ENCODE measurements at regions not wholly inside any gene's neighbourhood (a gene's known extent, or its start where the extent isn't known, plus 50 kb on each side); places are given as distances from the start of the nearest gene placed in this dataset.

GRCh38 chr7:121604627-121605316 lies 208.7 kb upstream of the FAM3C start:
- Mint-ChIP-seq H3K9me3 (no peaks in the 10 kb centered on the region), H3K27me3 (peaks cover 2% of the 10 kb centered on the region), H3K4me1 (ENCODE audit: low read depth) (no peaks in the 10 kb centered on the region), H3K36me3 (no peaks in the 10 kb centered on the region), H3K27ac (no peak overlapping the region), H3K4me3 (no peak overlapping the region)
- ChIA-PET CTCF (interaction anchor here (0.5 to 1.6 kb wide), 2 partner anchors 390 to 393 kb away, joined by 3 read pairs; no protein-coding TSS in a partner anchor), POLR2A (interaction anchor here (0.6 kb wide), 1 partner anchor 1948 kb away, joined by 3 read pairs; no protein-coding TSS in a partner anchor)
- intact Hi-C loops (cut with micrococcal nuclease), result no loop called here
- DNase-seq, result no peak

DNA sequence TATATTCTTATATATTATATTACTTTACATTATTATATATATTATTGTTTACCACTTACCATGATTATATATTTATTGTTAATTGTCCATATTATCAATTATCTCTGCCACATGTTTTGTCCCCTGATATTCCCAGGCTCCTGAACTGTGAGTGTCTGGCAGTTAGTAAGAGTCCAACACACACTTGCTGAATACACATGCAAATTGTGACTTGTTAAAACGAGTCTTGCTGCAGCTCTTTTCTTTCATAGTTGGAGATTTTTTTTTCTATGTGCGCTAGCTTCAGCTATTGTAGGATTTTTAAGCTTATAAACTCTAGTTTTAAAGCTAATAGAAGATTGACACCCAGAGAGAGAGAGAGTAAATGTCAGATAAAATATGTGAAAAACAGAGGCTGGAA lies 207.8 kb upstream of the FAM3C start:
- no peaks in the 10 kb centered on the region for H3K36me3 Mint-ChIP-seq
- CTCF ChIA-PET, result interaction anchor here (1.6 kb wide), 1 partner anchor 391 kb away, joined by 3 read pairs; no protein-coding TSS in a partner anchor
- no peaks in the 10 kb centered on the region for H3K9me3 Mint-ChIP-seq
- no peak overlapping the region for H3K4me3 Mint-ChIP-seq
- POLR2A ChIA-PET, result no interaction called here
- no peaks in the 10 kb centered on the region for H3K4me1 Mint-ChIP-seq (ENCODE audit: low read depth)
- intact Hi-C loops (cut with micrococcal nuclease), result no loop called here
- DNase-seq, result no peak
- H3K27me3 Mint-ChIP-seq, result peaks cover 2% of the 10 kb centered on the region
- H3K27ac Mint-ChIP-seq, result no peak overlapping the region

- Mint-ChIP-seq H3K4me3 (no peak overlapping the region), H3K9me3 (no peaks in the 10 kb centered on the region), H3K4me1 (ENCODE audit: low read depth) (no peaks in the 10 kb centered on the region), H3K27ac (no peak overlapping the region), H3K36me3 (no peaks in the 10 kb centered on the region), H3K27me3 (peaks cover 2% of the 10 kb centered on the region)
- intact Hi-C loops (cut with micrococcal nuclease), result no loop called here
- ChIA-PET POLR2A (no interaction called here), CTCF (no interaction called here)
- no peak for DNase-seq
Measured at GRCh38 chr7:121599887-121600286, 203.8 kb upstream of the FAM3C start.

GRCh38 chr7:121595758-121596696 lies 199.9 kb upstream of the FAM3C start:
- H3K36me3 Mint-ChIP-seq, result no peaks in the 10 kb centered on the region
- no peaks in the 10 kb centered on the region for H3K9me3 Mint-ChIP-seq
- intact Hi-C loops (cut with micrococcal nuclease), result no loop called here
- H3K4me1 Mint-ChIP-seq (ENCODE audit: low read depth), result no peaks in the 10 kb centered on the region
- H3K4me3 Mint-ChIP-seq, result no peak overlapping the region
- ChIA-PET POLR2A (no interaction called here), CTCF (no interaction called here)
- H3K27me3 Mint-ChIP-seq, result peaks cover 1% of the 10 kb centered on the region
- H3K27ac Mint-ChIP-seq, result no peak overlapping the region
- DNase-seq, result no peak

DNA sequence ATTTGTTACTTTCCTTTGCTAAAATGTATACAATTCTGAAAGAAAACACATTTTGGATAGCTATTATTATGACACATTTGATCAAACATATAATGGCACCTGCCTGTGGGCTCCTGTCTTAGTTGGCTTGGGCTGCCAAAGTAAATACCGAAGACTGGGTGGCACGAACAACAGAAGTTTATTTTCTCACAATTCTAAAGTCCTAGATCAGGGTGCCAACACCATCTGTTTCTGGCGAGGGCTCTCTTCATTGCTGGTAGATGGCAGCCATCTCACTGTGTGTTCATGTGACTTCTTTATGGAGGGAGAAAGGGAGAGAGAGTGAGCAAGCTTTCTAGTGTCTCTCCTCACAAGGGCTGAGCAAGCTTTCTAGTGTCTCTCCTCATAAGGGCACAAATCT lies 195.8 kb upstream of the FAM3C start:
- H3K36me3 Mint-ChIP-seq, result no peaks in the 10 kb centered on the region
- ChIA-PET CTCF (interaction anchor here (1.2 kb wide), 1 partner anchor 12 kb away, joined by 4 read pairs; no protein-coding TSS in a partner anchor), POLR2A (no interaction called here)
- H3K4me3 Mint-ChIP-seq, result no peak overlapping the region
- peaks cover 4% of the 10 kb centered on the region for H3K27me3 Mint-ChIP-seq
- no peak overlapping the region for H3K27ac Mint-ChIP-seq
- no peaks in the 10 kb centered on the region for H3K9me3 Mint-ChIP-seq
- intact Hi-C loops (cut with micrococcal nuclease), result no loop called here
- DNase-seq, result no peak
- H3K4me1 Mint-ChIP-seq (ENCODE audit: low read depth), result no peaks in the 10 kb centered on the region

GRCh38 chr7:121587435-121587834 lies 191.3 kb upstream of the FAM3C start:
- ChIA-PET CTCF (no interaction called here), POLR2A (no interaction called here)
- Mint-ChIP-seq H3K36me3 (no peaks in the 10 kb centered on the region), H3K4me1 (ENCODE audit: low read depth) (no peaks in the 10 kb centered on the region), H3K4me3 (no peak overlapping the region), H3K27me3 (peaks cover 3% of the 10 kb centered on the region), H3K9me3 (no peaks in the 10 kb centered on the region), H3K27ac (no peak overlapping the region)
- no peak for DNase-seq
- intact Hi-C loops (cut with micrococcal nuclease), result no loop called here

- H3K36me3 Mint-ChIP-seq, result no peaks in the 10 kb centered on the region
- intact Hi-C loops (cut with micrococcal nuclease), result no loop called here
- H3K27ac Mint-ChIP-seq, result no peak overlapping the region
- H3K4me3 Mint-ChIP-seq, result no peak overlapping the region
- POLR2A ChIA-PET, result no interaction called here
- no peaks in the 10 kb centered on the region for H3K4me1 Mint-ChIP-seq (ENCODE audit: low read depth)
- no peak for DNase-seq
- CTCF ChIA-PET, result no interaction called here
- H3K9me3 Mint-ChIP-seq, result no peaks in the 10 kb centered on the region
- H3K27me3 Mint-ChIP-seq, result peaks cover 7% of the 10 kb centered on the region
Measured at GRCh38 chr7:121582258-121582657, 186.2 kb upstream of the FAM3C start.

DNA sequence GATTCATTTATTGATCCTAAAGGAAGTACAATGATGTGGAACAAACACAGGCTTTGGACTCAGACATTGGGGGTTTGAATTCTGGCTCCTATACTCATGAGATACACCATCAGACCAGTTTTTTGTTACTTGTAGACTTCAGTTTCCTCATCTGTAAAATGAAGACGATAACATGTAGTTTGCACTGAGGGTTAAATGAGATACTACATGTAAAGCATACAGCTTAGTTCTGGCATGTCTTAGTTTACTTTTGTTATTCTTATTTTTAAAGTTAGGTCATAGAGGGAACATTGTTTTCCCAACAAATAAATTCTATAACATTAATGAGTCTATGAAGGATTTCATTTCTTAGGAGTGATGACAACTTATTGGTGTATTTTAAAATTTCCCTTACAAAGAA lies 183.5 kb upstream of the FAM3C start:
- intact Hi-C loops (cut with micrococcal nuclease), result no loop called here
- no peak for DNase-seq

DNA sequence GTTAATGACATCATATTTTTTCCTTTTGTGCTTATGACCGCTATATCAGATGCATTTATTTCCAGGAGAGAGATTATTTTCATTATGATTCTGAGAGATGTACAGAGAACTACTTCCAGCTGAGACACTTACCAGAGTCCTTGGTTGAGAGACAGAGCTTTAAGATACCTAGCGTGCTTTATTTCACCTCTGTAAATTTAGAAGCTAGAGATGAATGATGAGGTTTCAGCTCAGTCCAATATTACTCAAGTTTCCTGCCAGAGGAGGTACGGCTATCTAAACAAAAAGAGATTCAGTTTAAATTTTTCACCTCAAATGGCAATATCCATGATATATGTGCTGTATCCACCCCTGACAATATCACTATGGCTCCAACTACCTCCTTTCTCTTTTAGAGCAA lies 182.6 kb upstream of the FAM3C start:
- intact Hi-C loops (cut with micrococcal nuclease), result no loop called here
- Mint-ChIP-seq H3K36me3 (no peaks in the 10 kb centered on the region), H3K4me1 (ENCODE audit: low read depth) (no peaks in the 10 kb centered on the region), H3K9me3 (no peaks in the 10 kb centered on the region), H3K4me3 (no peak overlapping the region), H3K27me3 (peaks cover 22% of the 10 kb centered on the region), H3K27ac (no peak overlapping the region)
- no peak for DNase-seq
- POLR2A ChIA-PET, result no interaction called here
- CTCF ChIA-PET, result no interaction called here

More for the DNA sequence above, 183.5 kb upstream of the FAM3C start:
- H3K27me3 Mint-ChIP-seq, result peaks cover 15% of the 10 kb centered on the region
- ChIA-PET POLR2A (no interaction called here), CTCF (interaction anchor here (1.8 kb wide), 1 partner anchor 12 kb away, joined by 4 read pairs; no protein-coding TSS in a partner anchor)
- H3K4me3 Mint-ChIP-seq, result no peak overlapping the region
- no peaks in the 10 kb centered on the region for H3K36me3 Mint-ChIP-seq
- no peaks in the 10 kb centered on the region for H3K4me1 Mint-ChIP-seq (ENCODE audit: low read depth)
- H3K27ac Mint-ChIP-seq, result no peak overlapping the region
- H3K9me3 Mint-ChIP-seq, result no peaks in the 10 kb centered on the region

DNA sequence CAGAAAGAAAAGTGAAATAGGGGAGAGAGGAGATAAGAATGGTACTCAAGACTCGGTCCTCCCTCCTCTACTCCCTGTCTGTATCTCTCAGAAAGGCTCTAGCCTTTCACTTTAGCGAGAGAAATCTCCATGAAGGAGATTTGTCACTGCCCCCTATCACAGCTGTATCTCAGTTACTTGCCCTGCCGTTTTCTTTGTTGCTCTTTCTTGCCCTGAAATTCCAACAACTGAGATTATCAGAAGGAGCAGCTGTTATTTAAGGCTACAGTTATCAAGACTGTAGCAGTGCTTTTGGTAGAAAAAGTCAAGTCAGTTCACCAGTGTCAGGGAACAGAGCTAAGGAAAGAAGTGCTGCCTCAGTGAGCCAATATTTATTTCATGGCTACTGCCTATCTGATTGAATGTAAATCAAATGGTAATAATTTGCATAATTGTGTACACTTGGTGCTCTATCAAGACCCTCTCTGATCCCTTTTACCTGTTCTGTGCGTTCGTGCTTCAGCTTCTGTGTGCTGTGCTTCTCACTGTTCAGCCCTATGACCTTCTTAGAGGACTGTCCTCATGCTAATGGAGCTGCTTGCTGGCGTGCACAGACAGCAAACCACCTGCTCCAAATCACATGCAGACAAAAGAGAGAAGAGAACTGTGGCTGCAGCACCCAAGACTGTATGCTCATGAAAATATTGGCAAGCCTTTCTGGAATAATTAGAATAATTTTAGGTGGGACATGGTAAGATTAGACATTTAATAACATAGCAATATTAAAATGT lies 180.2 kb upstream of the FAM3C start:
- peaks cover 22% of the 10 kb centered on the region for H3K27me3 Mint-ChIP-seq
- H3K9me3 Mint-ChIP-seq, result no peaks in the 10 kb centered on the region
- no peaks in the 10 kb centered on the region for H3K4me1 Mint-ChIP-seq (ENCODE audit: low read depth)
- no peak for DNase-seq
- no peak overlapping the region for H3K27ac Mint-ChIP-seq
- H3K4me3 Mint-ChIP-seq, result no peak overlapping the region
- no peaks in the 10 kb centered on the region for H3K36me3 Mint-ChIP-seq
- CTCF ChIA-PET, result no interaction called here
- POLR2A ChIA-PET, result no interaction called here
- intact Hi-C loops (cut with micrococcal nuclease), result no loop called here

DNA sequence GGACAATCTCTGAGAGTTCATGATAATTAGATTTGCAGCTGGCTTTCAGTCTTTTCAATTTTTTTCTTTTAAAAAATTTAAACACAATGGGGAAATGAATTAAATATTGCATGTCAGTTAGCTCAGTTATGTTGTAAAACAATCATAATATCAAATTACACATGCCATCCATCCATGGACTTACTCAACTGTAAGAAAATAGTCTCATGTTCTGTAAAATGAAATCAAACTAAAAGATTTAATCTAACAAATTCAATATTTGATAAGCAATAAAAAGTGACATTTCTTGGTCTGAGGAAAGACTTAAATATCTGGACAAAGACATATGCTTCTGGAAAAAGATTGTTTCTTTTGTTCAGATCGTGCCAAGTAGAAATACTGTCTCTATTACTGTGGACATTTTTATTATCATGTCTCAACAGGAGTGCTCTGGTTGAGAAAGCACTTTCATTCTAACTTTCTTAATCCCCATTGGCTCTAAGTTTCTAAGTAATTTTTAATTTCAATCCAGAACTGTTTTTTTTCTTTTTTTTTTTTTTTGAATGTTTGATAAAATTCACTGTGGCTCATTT lies 179.2 kb upstream of the FAM3C start:
- no peaks in the 10 kb centered on the region for H3K36me3 Mint-ChIP-seq
- H3K27ac Mint-ChIP-seq, result no peak overlapping the region
- ChIA-PET POLR2A (no interaction called here), CTCF (no interaction called here)
- H3K27me3 Mint-ChIP-seq, result peaks cover 22% of the 10 kb centered on the region
- no peaks in the 10 kb centered on the region for H3K9me3 Mint-ChIP-seq
- H3K4me3 Mint-ChIP-seq, result no peak overlapping the region
- no peaks in the 10 kb centered on the region for H3K4me1 Mint-ChIP-seq (ENCODE audit: low read depth)
- no peak for DNase-seq
- intact Hi-C loops (cut with micrococcal nuclease), result no loop called here

- CTCF ChIA-PET, result no interaction called here
Measured at GRCh38 chr7:121574109-121574508, 178.0 kb upstream of the FAM3C start.

More at GRCh38 chr7:121574109-121574508, 178.0 kb upstream of the FAM3C start:
- Mint-ChIP-seq H3K4me3 (no peak overlapping the region), H3K4me1 (ENCODE audit: low read depth) (no peaks in the 10 kb centered on the region), H3K27me3 (peaks cover 18% of the 10 kb centered on the region), H3K9me3 (no peaks in the 10 kb centered on the region), H3K36me3 (no peaks in the 10 kb centered on the region), H3K27ac (no peak overlapping the region)
- no peak for DNase-seq
- POLR2A ChIA-PET, result no interaction called here
- intact Hi-C loops (cut with micrococcal nuclease), result no loop called here

Data from activated CD4-positive, alpha-beta memory T cell treated with anti-CD3 and anti-CD28 coated beads for 36 hours (primary cell).